RWPE1 (cell line): ENCODE measurements at regions not wholly inside any gene's neighbourhood (a gene's known extent, or its start where the extent isn't known, plus 50 kb on each side); places are given as distances from the start of the nearest gene placed in this dataset.

Experiments
- CTCF ChIA-PET: fragments of 350-600 bp; sonication (Branson Sonifier 250); formaldehyde crosslinking; extraction: SDS; loops from one replicate; lab custom pipeline; 2021; lab: Yijun Ruan, JAX
- POLR2A ChIA-PET: fragments of 400-600 bp; formaldehyde crosslinking; extraction: SDS; loops from one replicate; lab custom pipeline; 2020; ENCODE audit warnings: antibody characterized with exemption; ENCODE audit not compliant: low non-redundant PET; lab: Yijun Ruan, JAX
- DNase-seq: peaks from one replicate; pipeline ENCODE4 v3.0.0; 2012; ENCODE audit warnings: low spot score
- H3K27ac ChIP-seq: fragments of 450-650 bp; 2 replicates; pipeline ENCODE4 v1.5.1; 2017
- CTCF ChIP-seq: fragments of 450-650 bp; conservative IDR thresholded peaks from 2 replicates; pipeline ENCODE4 v1.5.1; 2017; ENCODE audit warnings: low read depth, mild to moderate bottlenecking

GRCh38 chr3:64382153-64382552, 156.9 kb upstream of the PRICKLE2 start:
- POLR2A ChIA-PET: no interaction called here
- TF ChIP-seq CTCF: no peak
- no peak overlapping the region for H3K27ac ChIP-seq
- DNase-seq: no peak
- CTCF ChIA-PET: no interaction called here

GRCh38 chr3:64381367-64381766, 156.1 kb upstream of the PRICKLE2 start:
- no peak for TF ChIP-seq CTCF
- no peak overlapping the region for H3K27ac ChIP-seq
- POLR2A ChIA-PET: no interaction called here
- DNase-seq: no peak
- CTCF ChIA-PET: no interaction called here

- TF ChIP-seq CTCF: no peak
- CTCF ChIA-PET: no interaction called here
- DNase-seq: no peak
- H3K27ac ChIP-seq: no peak overlapping the region
- POLR2A ChIA-PET: no interaction called here
Measured at GRCh38 chr3:64380546-64380945, 155.3 kb upstream of the PRICKLE2 start.

- POLR2A ChIA-PET: no interaction called here
- DNase-seq: no peak
- no peak overlapping the region for H3K27ac ChIP-seq
- CTCF ChIA-PET: no interaction called here
- TF ChIP-seq CTCF: no peak
Measured at GRCh38 chr3:64379221-64379620, 154.0 kb upstream of the PRICKLE2 start.

GRCh38 chr3:64377942-64378341, 152.7 kb upstream of the PRICKLE2 start:
- no peak overlapping the region for H3K27ac ChIP-seq
- ChIA-PET POLR2A (no interaction called here), CTCF (no interaction called here)
- no peak for TF ChIP-seq CTCF
- DNase-seq: no peak

GRCh38 chr3:64375737-64376136, 150.5 kb upstream of the PRICKLE2 start:
- ChIA-PET POLR2A (no interaction called here), CTCF (interaction anchor here (0.5 kb wide), 1 partner anchor 181 kb away, joined by 5 read pairs; no protein-coding TSS in a partner anchor)
- H3K27ac ChIP-seq: no peak overlapping the region
- DNase-seq: no peak
- TF ChIP-seq CTCF: no peak

GRCh38 chr3:64369390-64369789, 144.1 kb upstream of the PRICKLE2 start:
- ChIA-PET CTCF (interaction anchor here (0.7 kb wide), 1 partner anchor 711 kb away, joined by 3 read pairs; no protein-coding TSS in a partner anchor), POLR2A (no interaction called here)
- no peak for DNase-seq
- TF ChIP-seq CTCF: no peak
- H3K27ac ChIP-seq: no peak overlapping the region
